ENCODE measurements at regions not wholly inside any gene's neighbourhood (a gene's known extent, or its start where the extent isn't known, plus 50 kb on each side); places are given as distances from the start of the nearest gene placed in this dataset.

DNA sequence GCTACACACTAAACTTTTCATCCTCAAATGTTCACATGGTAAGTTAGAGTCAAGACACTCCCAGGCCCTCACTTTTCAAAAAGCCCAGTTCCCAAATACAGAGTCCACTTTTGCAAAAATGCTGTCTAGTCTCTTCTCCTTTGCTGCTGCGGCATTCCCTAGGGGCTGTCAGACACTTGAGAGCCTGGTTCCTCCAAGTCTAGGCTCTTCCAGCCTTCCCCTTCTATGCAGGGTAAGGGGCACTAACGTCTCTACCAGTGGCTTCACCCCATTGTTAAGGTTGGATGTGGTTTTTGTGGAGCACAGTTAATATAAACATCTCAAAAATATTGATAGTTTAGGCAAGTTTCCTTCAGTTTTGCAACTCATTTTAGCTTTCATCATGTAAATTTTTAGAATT, 181.5 kb downstream of the KIF18A start:
- no peak overlapping the region for H2AFZ ChIP-seq (ENCODE audit: low read length)
- no peaks in the 10 kb centered on the region for H3F3A ChIP-seq (ENCODE audit: insufficient read depth, low read length)
- H3K27ac ChIP-seq (ENCODE audit: low read length), result no peak overlapping the region
- no peak overlapping the region for H3K4me3 ChIP-seq (ENCODE audit: low read length)
- H3K9ac ChIP-seq (ENCODE audit: low read length), result no peak overlapping the region
- no peak for TF ChIP-seq EZH2phosphoT487 (IDR thresholded peaks at IDR 0.05; ENCODE audit: low read length)
- no peak for TF ChIP-seq EZH2 (optimal IDR thresholded peaks at IDR 0.05; ENCODE audit: low read depth, low read length)
- no peak for TF ChIP-seq CTCF (IDR thresholded peaks at IDR 0.05; ENCODE audit: low read length)
- no peaks in the 10 kb centered on the region for H3K4me1 ChIP-seq (ENCODE audit: low read length)
- H3K9me2 ChIP-seq (replicated peaks; ENCODE audit: insufficient read depth, low read length), result no peaks in the 10 kb centered on the region
- H3K27me3 ChIP-seq (replicated peaks; ENCODE audit: insufficient read depth, low read length), result no peaks in the 10 kb centered on the region
- H3K79me2 ChIP-seq (ENCODE audit: low read length), result no peaks in the 10 kb centered on the region
- H3K9me3 ChIP-seq (replicated peaks; ENCODE audit: insufficient read depth, low read length), result no peaks in the 10 kb centered on the region
- no peaks in the 10 kb centered on the region for H4K20me1 ChIP-seq (ENCODE audit: insufficient read depth, low read length)
- no peaks in the 10 kb centered on the region for H3K36me3 ChIP-seq (replicated peaks; ENCODE audit: insufficient read depth, low read length)
- DNase-seq, result no peak
- no peak overlapping the region for H3K4me2 ChIP-seq (ENCODE audit: low read depth, low read length)

GRCh38 chr11:27921472-27921871, 186.5 kb downstream of the KIF18A start:
- TF ChIP-seq EZH2phosphoT487 (IDR thresholded peaks at IDR 0.05; ENCODE audit: low read length), result no peak
- TF ChIP-seq EZH2 (optimal IDR thresholded peaks at IDR 0.05; ENCODE audit: low read depth, low read length), result no peak
- no peak for TF ChIP-seq CTCF (IDR thresholded peaks at IDR 0.05; ENCODE audit: low read length)
- no peak overlapping the region for H2AFZ ChIP-seq (ENCODE audit: low read length)

GRCh38 chr11:27916541-27917100, 191.3 kb downstream of the KIF18A start:
- Histone ChIP-seq H3F3A (ENCODE audit: insufficient read depth, low read length) (peaks cover 12% of the 10 kb centered on the region), H3K36me3 (replicated peaks; ENCODE audit: insufficient read depth, low read length) (no peaks in the 10 kb centered on the region), H3K4me1 (ENCODE audit: low read length) (peaks cover 19% of the 10 kb centered on the region), H3K27me3 (replicated peaks; ENCODE audit: insufficient read depth, low read length) (no peaks in the 10 kb centered on the region), H4K20me1 (ENCODE audit: insufficient read depth, low read length) (no peaks in the 10 kb centered on the region), H3K79me2 (ENCODE audit: low read length) (no peaks in the 10 kb centered on the region), H3K9ac (ENCODE audit: low read length) (no peak overlapping the region), H3K9me2 (replicated peaks; ENCODE audit: insufficient read depth, low read length) (no peaks in the 10 kb centered on the region), H2AFZ (ENCODE audit: low read length) (no peak overlapping the region), H3K4me2 (ENCODE audit: low read depth, low read length) (peak overlapping the region; percentile 26), H3K9me3 (replicated peaks; ENCODE audit: insufficient read depth, low read length) (no peaks in the 10 kb centered on the region), H3K4me3 (ENCODE audit: low read length) (no peak overlapping the region), H3K27ac (ENCODE audit: low read length) (peak overlapping the region; percentile 19; the same call in 1 of the 2 replicates)
- DNase-seq, result peak; percentile 86
- TF ChIP-seq EZH2 (optimal IDR thresholded peaks at IDR 0.05; ENCODE audit: low read depth, low read length), result no peak
- TF ChIP-seq CTCF (IDR thresholded peaks at IDR 0.05; ENCODE audit: low read length), result no peak

More at GRCh38 chr11:27921472-27921871, 186.5 kb downstream of the KIF18A start:
- Histone ChIP-seq H3K36me3 (replicated peaks; ENCODE audit: insufficient read depth, low read length) (no peaks in the 10 kb centered on the region), H3K79me2 (ENCODE audit: low read length) (no peaks in the 10 kb centered on the region), H3K9me2 (replicated peaks; ENCODE audit: insufficient read depth, low read length) (no peaks in the 10 kb centered on the region), H3K4me2 (ENCODE audit: low read depth, low read length) (no peak overlapping the region), H3K9ac (ENCODE audit: low read length) (no peak overlapping the region), H3F3A (ENCODE audit: insufficient read depth, low read length) (peaks cover 7% of the 10 kb centered on the region; the same call in 1 of the 2 replicates), H3K4me3 (ENCODE audit: low read length) (no peak overlapping the region), H3K27me3 (replicated peaks; ENCODE audit: insufficient read depth, low read length) (no peaks in the 10 kb centered on the region), H4K20me1 (ENCODE audit: insufficient read depth, low read length) (no peaks in the 10 kb centered on the region), H3K9me3 (replicated peaks; ENCODE audit: insufficient read depth, low read length) (no peaks in the 10 kb centered on the region), H3K4me1 (ENCODE audit: low read length) (peaks cover 10% of the 10 kb centered on the region), H3K27ac (ENCODE audit: low read length) (no peak overlapping the region)
- DNase-seq, result no peak

Data from MM.1S (cell line).